ENCODE measurements at regions not wholly inside any gene's neighbourhood (a gene's known extent, or its start where the extent isn't known, plus 50 kb on each side); places are given as distances from the start of the nearest gene placed in this dataset.

- no peak overlapping the region for H3K4me3 ChIP-seq
- H3F3A ChIP-seq (replicated peaks; ENCODE audit: low read depth), result no peaks in the 10 kb centered on the region
- H3K9me2 ChIP-seq (ENCODE audit: insufficient read depth), result no peaks in the 10 kb centered on the region; the same call in 1 of the 2 replicates
- no peak overlapping the region for H3K27ac ChIP-seq (ENCODE audit: low read depth)
- Mint-ChIP-seq H3K4me3 (no peak overlapping the region), H3K27ac (no peak overlapping the region), H3K4me1 (peaks cover 30% of the 10 kb centered on the region), H3K27me3 (ENCODE audit: insufficient read depth, low read depth, poor library complexity) (no peaks in the 10 kb centered on the region), H3K36me3 (ENCODE audit: low read depth) (no peaks in the 10 kb centered on the region; the same call in 2 of the 3 replicates), H3K9me3 (no peaks in the 10 kb centered on the region)
- no peak overlapping the region for H2AFZ ChIP-seq
- H3K79me2 ChIP-seq (replicated peaks; ENCODE audit: insufficient read depth), result no peaks in the 10 kb centered on the region
- H3K27me3 ChIP-seq (ENCODE audit: insufficient read depth), result no peaks in the 10 kb centered on the region
- DNase-seq (ENCODE audit: low spot score) (no peak), ATAC-seq (no peak)
- no peaks in the 10 kb centered on the region for H4K20me1 ChIP-seq (replicated peaks; ENCODE audit: insufficient read depth)
- H3K36me3 ChIP-seq (ENCODE audit: insufficient read depth), result no peaks in the 10 kb centered on the region
- peaks cover 28% of the 10 kb centered on the region for H3K4me1 ChIP-seq (ENCODE audit: insufficient read depth)
- TF ChIP-seq EZH2 (IDR thresholded peaks at IDR 0.05; ENCODE audit: low read depth, unreplicated experiment) (no peak), JUNB (IDR thresholded peaks at IDR 0.05; ENCODE audit: unreplicated experiment) (no peak), ZNF462 (CRISPR knock-in tag; IDR thresholded peaks at IDR 0.05) (no peak), ZNF331 (CRISPR knock-in tag; IDR thresholded peaks at IDR 0.05; ENCODE audit: low read depth) (no peak), ETS1 (IDR thresholded peaks at IDR 0.05) (no peak), POLR2AphosphoS5 (IDR thresholded peaks at IDR 0.05; ENCODE audit: low read depth) (no peak), CREB1 (CRISPR knock-in tag; IDR thresholded peaks at IDR 0.05; ENCODE audit: low read depth) (no peak), NANOG (IDR thresholded peaks at IDR 0.05; ENCODE audit: borderline replicate concordance) (no peak), CTCF (conservative IDR thresholded peaks at IDR 0.05; ENCODE audit: low read depth in 2 of 2) (no peak)
- H3K4me2 ChIP-seq, result no peak overlapping the region
Observed at GRCh38 chr20:11445891-11446290, 471.8 kb upstream of the BTBD3 start.

Data from GM23338 (cell line).